HG03045 (cell line): ENCODE measurements at regions not wholly inside any gene's neighbourhood (a gene's known extent, or its start where the extent isn't known, plus 50 kb on each side); places are given as distances from the start of the nearest gene placed in this dataset.
"Not testable (repeated sequence)": the region's sequence is repeated elsewhere in the genome, so short reads cannot be mapped to it uniquely, and the experiment has no call there.

ENCODE experiments used
- ATAC-seq: cut with Tn5 transposase; IDR thresholded peaks from one replicate; pipeline ENCODE4 v1.9.1; 2021; ENCODE audit warnings: mild to moderate bottlenecking, moderate library complexity; ENCODE audit not compliant: unreplicated experiment

DNA sequence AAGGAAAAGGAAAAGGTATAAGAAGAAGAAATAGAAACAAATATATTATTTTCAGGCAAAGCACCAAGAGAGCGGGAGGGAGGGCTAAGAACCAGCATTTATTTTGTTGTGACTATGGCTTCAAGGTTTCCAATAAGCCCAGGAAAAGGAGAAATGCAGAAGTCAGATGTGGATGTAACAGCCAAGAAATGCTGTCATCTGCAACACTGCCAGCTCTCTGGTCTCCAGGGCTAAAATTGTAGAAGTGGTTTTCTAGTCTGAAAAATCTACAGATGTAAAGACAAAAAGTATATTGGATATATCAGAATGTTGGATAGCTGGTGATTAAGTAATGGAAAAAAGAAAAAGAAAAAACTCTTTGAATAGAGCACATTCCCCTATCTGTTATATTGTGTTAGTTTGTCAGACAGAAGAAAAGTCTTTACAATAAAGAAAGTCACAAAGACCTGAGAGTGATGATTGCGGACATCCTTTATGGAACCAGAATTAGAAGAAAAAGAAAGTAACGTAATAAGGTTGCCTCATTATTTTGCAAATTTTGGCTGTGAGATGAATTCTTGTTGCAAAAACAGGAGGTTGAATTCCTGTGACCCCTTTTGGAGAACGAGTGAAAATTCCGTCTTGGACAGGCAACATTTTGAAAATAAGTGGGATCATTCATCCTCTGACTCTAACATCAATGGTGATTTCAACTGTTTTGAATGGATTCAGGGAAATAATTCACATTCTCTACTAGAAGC lies 938.1 kb downstream of the TTLL7 start:
- no peak for ATAC-seq

DNA sequence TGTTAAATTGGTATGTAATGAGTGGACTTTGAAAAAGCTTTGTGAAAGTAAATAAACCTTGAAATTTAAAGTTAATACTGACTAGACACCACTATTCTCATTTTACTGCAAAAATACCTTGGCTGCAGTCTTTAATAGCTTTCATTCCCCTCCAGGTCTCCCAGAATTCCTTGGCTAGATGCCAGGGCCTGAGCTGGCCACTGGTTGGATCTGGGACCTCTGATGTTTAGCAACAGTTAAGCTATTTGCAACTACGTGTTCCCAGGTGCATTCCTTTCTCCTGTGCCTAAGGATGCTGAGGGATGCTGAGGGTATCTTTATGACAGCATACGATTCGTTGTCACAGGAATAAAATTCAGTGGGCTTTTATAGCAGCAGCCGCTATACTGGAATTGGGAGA lies 938.7 kb downstream of the TTLL7 start:
- no peak for ATAC-seq

DNA sequence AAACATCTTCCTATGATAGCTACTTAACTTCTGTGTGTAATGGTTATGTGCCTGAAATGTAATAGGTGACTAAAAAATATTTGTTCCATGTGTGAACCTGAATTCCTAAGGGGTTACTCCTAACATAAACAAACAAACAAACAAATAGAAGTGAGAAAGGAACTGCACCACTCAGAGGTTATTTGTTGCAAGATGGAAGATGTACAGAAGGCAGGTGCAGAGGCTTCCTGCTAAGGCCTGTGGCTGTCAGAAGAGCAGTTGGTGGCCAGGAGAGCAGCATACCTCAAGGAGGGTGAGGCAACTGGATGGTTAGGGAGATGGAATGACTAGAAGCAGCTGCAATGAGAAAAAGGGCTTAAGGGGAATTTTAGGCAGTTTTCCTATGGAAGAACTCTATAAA lies 940.6 kb downstream of the TTLL7 start:
- no peak for ATAC-seq

DNA sequence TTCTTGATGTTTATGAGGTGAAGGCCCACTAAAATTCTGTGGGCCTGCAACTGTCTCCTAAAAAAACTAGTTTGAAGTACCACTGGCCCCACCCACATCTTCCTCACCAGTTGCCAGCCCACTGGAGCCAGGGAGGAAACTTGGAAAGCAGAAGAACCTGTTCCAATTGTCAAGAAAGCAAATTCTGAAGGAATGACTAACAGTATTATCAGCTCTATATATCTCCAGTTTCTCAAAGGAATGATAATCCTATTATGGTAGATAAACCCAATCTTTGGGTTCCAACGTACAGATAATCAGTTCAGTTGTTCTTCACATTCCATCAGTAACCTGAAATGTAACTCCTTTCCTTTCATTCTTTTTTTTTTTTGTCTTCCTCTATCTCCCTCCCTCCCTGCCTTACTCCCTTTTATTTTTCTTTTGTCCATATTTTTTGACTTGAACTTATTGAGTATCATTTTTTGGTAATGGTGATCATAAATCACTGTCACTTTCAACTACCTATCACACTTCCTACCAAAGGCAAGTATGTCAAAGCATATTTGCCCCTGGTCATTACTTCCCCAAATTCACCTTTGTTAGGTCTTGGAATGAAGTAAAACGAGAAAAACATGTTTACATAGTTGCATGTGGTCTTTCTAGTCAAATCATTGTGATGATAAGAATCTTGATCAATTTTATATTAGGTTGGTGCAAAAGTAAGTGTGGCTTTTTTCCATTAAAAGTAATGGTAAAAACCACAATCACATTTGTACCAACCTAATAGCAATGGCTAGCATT lies 943.4 kb downstream of the TTLL7 start:
- ATAC-seq: no peak

DNA sequence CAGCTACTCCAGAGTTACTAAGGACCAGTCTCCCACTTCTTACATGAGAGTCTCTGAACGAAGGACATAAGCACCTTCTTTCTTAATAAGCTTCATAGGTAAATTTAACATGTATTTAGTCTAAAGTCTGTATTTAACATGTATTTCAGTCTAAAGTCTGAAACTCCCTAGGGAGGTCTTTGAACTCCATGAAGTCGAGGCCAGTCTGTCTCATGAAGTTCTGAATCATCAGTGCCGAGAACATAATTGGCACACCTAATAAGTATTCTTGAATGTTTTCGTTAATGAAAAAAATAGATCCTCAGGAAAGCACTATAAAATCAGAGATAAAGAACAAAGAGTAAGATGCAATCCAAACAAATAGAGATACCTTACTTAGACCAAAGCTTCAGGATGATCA lies 945.5 kb downstream of the TTLL7 start:
- ATAC-seq: no peak

DNA sequence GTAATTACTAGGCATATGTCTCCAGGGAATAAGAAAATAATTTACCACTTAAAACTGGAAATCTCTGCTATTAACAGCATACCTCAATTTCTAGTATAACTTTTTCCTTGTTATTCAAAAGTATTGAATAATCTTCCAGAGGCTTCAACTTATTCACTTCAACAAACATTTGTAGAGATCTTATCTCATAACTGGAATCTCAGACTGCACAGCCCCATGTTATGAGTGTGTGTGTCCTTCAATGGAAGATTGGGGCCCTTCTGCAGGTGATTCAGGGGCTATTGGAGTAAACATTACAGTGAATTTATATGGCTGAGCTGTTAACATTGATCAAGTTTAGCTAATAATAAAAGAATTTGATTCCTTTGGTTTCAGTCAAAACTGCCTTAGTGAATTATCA lies 946.1 kb downstream of the TTLL7 start:
- ATAC-seq: no peak

DNA sequence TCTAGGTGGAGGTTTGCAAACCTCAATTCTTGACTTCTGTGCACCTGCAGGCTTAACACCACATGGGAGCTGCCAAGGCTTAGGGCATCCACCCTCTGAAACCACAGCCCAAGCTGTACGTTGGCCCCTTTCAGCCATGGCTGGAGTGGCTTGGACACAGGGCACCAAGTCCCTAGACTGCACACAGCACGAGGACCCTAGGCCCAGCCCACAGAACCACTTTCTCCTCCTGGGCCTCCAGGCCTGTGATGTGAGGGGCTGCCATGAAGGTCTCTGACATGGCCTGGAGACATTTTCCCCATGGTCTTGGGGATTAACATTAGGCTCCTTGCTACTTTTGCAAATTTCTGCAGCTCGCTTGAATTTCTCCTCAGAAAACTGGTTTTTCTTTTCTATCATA lies 947.9 kb downstream of the TTLL7 start:
- not testable (repeated sequence) for ATAC-seq

DNA sequence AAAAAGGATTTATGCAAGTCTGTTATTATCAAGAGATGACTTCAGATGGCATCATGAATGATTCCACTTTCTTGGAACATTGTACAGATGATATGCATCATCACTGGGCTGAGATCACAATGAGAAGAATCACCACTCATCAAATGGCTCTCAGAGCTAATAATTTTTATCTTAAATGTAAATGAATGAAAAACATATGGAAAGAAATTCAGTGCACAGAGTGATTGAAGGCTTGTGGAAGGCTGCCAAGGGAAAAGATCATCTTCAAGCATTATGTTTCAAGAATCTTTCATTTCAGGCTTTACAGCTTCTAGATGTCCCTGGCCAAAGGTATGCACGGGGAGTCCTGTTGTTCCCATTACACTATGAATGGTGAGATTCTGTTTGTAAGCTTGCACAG lies 955.7 kb downstream of the TTLL7 start:
- no peak for ATAC-seq

DNA sequence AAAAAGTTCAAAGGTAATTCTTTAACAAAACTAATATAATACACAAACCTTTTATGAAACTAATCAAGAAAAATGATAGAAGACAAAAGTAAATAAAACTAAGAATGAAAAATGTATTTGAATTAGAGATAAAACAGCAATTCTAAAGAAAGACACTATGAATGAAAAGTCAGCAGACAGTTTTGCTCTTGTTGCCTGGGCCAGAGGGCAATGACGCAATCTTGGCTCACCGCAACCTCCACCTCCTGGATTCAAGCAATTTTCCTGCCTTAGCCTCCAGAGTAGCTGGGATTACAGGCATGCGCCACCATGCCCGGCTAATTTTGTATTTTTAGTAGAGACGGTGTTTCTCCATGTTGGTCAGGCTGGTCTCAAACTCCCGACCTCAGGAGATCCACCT lies 959.8 kb downstream of the TTLL7 start:
- ATAC-seq: not testable (repeated sequence)

DNA sequence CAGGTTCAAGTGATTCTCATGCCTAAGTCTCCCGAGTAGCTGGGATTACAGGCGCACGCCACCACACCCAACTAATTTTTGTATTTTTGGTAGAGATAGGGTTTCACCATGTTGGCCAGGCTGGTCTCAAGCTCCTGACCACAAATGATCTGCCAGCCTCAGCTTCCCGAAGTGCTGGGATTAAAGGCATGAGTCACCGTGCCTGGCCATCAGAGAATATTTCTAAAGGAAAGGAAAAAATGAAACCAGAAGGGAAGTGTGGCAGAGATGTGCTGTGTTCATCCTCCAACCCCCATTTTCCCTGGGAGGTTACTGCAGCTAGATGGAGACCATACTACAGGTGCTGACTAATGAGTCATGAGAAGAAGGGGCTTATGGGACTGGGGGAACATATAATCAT lies 964.1 kb downstream of the TTLL7 start:
- no peak for ATAC-seq

DNA sequence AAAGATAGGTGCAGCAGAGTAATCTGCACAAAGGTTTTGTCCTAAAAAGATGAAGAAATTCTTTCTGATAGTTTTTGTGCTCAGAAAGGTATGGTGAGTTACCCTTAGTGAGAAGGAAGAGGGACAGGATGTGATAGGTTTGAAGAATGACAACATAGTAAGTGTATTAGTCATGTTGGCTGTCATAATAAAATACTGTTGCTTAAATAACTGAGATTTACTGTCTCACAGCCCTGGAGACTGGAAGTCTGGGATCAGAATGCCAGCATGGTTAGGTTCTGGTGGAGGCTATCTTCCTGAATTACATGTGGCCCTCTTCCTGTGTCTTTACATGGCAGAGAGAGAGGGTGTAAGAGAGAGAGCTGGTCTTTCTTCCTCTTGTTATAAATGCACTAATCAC lies 965.2 kb downstream of the TTLL7 start:
- no peak for ATAC-seq

DNA sequence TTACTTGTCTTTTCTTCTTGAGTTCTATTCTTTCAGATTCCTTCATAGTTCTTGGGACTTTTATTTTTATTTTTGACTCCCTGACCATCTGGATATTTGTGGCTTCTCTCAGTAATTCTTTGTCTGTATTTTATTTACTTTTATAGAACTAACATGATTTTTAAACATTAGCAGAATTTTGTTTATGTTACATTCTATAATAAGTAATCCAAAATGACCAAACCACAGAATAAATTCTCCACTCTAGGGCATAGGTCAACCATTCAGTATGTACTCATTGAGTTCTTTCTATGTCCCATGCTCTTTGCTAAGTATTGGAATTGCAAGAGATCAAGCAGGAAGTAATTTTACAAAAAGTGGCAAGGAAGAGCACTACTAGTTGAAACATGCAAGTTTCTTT lies 969.0 kb downstream of the TTLL7 start:
- no peak for ATAC-seq

DNA sequence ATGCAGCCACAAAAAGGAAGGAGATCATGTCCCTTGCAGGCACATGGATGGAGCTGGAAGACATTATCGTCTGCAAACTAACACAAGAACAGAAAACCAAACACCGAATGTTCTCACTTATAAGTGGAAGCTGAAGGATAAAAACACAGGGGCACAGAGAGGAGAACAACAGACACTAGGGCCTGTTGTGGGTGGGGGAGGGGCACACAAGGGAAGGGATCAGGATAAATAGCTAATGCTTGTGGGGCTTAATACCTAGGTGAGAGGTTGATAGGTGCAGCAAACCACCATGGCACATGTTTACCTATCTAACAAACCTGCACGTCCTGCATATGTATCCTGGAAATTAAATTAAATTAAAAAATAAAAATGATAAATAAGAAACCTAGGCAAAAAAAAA lies 969.9 kb downstream of the TTLL7 start:
- no peak for ATAC-seq

DNA sequence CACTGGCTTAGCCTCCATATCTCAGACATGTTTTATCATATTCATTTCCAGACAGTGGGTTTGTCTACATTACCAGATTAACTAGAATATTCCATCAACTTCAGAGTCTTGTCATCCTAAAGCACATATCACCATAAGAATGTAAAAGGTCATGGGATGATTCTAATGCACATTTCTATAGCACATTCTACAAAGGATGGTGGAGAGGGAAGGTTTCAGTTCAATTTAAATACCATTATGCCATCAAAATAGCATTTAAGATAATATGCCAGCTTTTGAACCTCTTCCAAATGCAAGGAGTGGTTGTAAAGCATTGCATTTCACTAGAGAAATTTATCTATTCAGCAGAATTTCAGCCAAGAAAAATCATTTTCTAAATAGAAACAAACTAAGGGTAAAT lies 970.5 kb downstream of the TTLL7 start:
- no peak for ATAC-seq

DNA sequence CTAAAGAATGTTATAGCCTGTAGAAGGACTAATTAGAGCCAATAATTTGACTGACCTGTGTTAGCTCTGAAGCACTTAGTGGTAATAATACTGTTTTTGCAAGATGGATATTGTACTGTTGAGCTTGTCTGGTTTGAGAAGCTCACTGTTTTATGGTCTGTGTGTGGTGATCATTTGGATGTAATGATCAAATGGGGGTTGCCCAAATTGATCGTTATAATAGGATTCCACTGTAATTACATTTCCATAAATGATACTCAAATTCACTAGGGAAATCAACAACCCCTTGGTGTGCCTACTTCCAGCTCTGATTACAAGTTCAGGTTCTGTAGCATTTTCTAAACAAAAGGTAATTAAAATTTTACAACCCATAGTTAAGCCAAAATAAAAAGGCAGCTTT lies 971.4 kb downstream of the TTLL7 start:
- no peak for ATAC-seq

DNA sequence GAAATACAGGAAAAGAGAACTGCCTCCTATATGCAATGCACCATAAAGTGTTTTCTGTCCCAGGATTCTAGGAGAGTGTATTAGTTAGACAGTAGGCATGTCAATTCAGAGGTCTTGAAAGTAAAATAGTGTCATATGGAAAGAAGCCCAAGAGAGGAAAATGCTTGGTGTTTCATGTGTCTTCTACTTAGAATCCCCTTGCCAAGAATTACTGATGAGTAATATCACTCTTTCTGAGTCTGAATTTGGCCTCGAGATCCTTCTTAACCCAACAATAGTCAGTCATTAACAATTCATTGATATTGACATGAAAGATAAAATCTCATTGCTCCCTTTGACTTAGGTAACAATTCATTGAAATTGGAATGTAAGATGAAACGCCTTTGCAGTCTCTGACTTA lies 972.2 kb downstream of the TTLL7 start:
- ATAC-seq: no peak

DNA sequence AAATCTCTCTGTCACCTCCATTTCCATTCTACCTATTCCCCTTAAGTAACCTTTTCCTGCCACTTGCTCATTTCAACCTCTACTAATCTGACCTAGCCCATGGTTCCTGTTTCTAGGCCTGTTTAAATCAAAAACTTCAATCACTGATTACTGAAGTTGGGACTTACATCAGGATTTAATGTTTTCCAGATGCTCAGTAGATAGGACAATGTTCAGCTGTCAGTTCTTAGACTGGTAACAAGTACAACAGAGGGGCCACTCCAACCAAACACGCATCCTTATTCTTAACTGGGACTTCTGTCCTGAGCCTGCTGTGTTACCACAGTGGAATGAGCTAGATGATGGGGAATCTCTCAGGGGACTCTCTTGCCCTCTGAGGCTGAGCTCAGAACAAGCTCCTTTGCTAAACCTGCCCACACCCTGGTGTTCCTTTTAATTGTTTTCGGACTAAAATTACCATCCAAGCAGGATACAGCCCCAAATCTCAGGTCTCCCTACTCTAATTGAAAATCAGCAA lies 974.6 kb downstream of the TTLL7 start:
- no peak for ATAC-seq

DNA sequence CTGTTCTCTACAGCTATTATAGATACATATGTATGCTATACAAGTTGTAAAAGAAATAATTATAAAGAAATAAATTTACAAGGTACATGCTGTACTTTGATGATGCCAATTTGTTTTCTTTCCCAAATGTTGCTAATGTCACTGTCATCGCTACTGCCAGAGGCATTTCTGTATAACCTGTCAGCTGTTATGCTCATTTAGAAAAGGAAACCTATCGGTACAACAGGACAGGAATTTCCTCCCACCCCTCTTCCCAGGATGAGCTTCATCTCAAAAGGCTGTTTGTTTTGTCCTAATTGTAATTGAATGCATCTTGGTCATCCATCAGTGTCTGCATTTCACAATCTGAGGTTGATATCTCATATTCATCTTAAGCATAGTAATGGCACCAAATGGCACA lies 975.7 kb downstream of the TTLL7 start:
- ATAC-seq: no peak

DNA sequence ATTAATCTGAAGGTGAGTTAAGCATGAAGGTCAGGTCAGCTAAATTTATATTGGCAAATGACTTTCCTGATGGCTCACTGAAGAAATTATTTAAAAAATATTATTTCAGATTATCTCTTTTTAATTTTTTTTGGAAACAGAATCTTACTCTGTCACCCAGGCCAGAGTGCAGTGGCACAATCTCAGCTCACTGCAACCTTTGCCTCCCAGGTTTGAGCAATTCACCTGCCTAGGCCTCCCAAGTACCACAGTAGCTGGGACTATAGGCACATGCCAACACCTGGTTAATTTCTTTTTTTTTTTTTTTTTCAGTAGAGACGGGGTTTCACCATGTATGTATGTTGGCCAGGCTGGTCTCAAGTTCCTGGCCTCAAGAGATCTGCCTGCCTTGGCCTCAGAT lies 976.7 kb downstream of the TTLL7 start:
- no peak for ATAC-seq

DNA sequence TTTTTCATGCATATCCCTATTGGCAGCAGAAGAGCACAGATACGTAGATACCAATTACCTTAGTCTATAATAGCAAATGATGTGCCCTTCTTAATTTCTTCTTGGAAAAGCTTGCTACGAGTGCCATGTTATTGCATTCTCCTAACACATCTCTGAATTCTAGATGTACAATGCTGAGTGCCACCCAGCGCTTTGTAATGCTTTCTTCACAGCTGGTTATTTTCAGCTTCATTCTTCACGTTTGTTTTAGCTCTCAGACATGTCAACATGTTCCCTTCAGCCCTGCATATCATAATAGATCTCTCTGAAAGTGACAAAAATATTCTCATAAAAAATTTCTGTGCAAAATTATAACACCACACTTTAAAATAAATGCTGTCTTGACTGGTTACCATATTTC lies 981.2 kb downstream of the TTLL7 start:
- ATAC-seq: no peak

DNA sequence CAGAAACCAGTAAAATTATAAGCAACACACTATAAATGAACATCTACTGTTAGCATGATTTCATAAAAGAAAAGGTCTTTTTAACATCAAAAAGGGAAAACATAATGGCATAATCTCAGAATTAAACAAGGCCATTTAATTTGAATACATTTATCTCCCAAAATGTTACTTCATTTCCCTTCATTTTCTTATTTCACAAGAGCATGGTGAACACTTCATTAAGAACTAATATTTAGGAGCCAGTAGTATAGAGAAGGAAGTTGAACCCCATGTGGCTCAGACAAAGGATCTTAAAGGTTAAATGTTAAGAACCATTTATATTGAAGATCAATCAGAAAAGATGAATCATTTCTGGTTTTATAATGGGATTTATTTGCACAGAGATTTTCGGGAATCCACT lies 981.7 kb downstream of the TTLL7 start:
- no peak for ATAC-seq

DNA sequence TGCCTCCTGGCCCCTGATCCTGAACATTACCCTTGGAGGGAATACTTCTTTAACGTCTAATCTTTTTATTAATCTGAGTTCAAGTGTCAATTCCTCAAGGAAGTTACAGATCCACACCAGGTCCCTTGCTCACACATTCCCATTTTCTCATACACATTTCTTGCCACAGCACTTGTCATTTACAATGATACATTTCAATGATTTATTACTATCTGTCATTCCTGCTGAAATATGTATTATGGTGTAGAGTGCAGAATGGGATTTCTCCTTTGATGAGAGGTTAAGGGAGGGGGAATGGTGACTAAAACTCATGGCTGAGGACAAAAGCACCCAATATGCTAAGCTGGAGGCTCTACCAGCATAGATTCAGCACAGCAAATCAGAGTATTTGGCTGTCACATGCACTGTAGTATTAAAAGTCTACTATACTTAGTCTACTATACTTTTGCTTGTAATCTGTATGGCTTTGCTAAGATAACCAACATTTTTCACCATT lies 982.5 kb downstream of the TTLL7 start:
- ATAC-seq: no peak
